ENCODE measurements at regions not wholly inside any gene's neighbourhood (a gene's known extent, or its start where the extent isn't known, plus 50 kb on each side); places are given as distances from the start of the nearest gene placed in this dataset.

GRCh38 chr13:105709181-105709580 is 826.3 kb downstream of the EFNB2 start:
- no peak for TF ChIP-seq CTCF (IDR thresholded peaks at IDR 0.05; ENCODE audit: partially characterized antibody, unreplicated experiment)
- no peaks in the 10 kb centered on the region for H3K27me3 Mint-ChIP-seq (ENCODE audit: unreplicated experiment)

GRCh38 chr13:105703843-105704242 is 831.6 kb downstream of the EFNB2 start:
- H3K27me3 Mint-ChIP-seq (ENCODE audit: unreplicated experiment) = no peaks in the 10 kb centered on the region
- no peak for TF ChIP-seq CTCF (IDR thresholded peaks at IDR 0.05; ENCODE audit: partially characterized antibody, unreplicated experiment)
- no peak for DNase-seq
- no peaks in the 10 kb centered on the region for H3K36me3 Mint-ChIP-seq (ENCODE audit: unreplicated experiment)
- H3K27ac Mint-ChIP-seq (ENCODE audit: unreplicated experiment) = no peak overlapping the region
- no peaks in the 10 kb centered on the region for H3K9me3 Mint-ChIP-seq (ENCODE audit: unreplicated experiment)
- H3K4me1 Mint-ChIP-seq (ENCODE audit: low read depth, unreplicated experiment) = no peaks in the 10 kb centered on the region
- no peak overlapping the region for H3K4me3 Mint-ChIP-seq (ENCODE audit: unreplicated experiment)

More at GRCh38 chr13:105709181-105709580, 826.3 kb downstream of the EFNB2 start:
- Mint-ChIP-seq H3K4me3 (ENCODE audit: unreplicated experiment) (no peak overlapping the region), H3K9me3 (ENCODE audit: unreplicated experiment) (no peaks in the 10 kb centered on the region), H3K36me3 (ENCODE audit: unreplicated experiment) (no peaks in the 10 kb centered on the region), H3K27ac (ENCODE audit: unreplicated experiment) (no peak overlapping the region), H3K4me1 (ENCODE audit: low read depth, unreplicated experiment) (no peaks in the 10 kb centered on the region)
- DNase-seq = no peak

- no peaks in the 10 kb centered on the region for H3K4me1 Mint-ChIP-seq (ENCODE audit: low read depth, unreplicated experiment)
- no peaks in the 10 kb centered on the region for H3K36me3 Mint-ChIP-seq (ENCODE audit: unreplicated experiment)
- TF ChIP-seq CTCF (IDR thresholded peaks at IDR 0.05; ENCODE audit: partially characterized antibody, unreplicated experiment) = no peak
- no peak for DNase-seq
- H3K27me3 Mint-ChIP-seq (ENCODE audit: unreplicated experiment) = no peaks in the 10 kb centered on the region
- H3K27ac Mint-ChIP-seq (ENCODE audit: unreplicated experiment) = no peak overlapping the region
- H3K4me3 Mint-ChIP-seq (ENCODE audit: unreplicated experiment) = no peak overlapping the region
- no peaks in the 10 kb centered on the region for H3K9me3 Mint-ChIP-seq (ENCODE audit: unreplicated experiment)
Observed at GRCh38 chr13:105702441-105702840, 833.0 kb downstream of the EFNB2 start.

- Mint-ChIP-seq H3K4me1 (ENCODE audit: low read depth, unreplicated experiment) (no peaks in the 10 kb centered on the region), H3K36me3 (ENCODE audit: unreplicated experiment) (peaks cover 5% of the 10 kb centered on the region), H3K27ac (ENCODE audit: unreplicated experiment) (no peak overlapping the region), H3K9me3 (ENCODE audit: unreplicated experiment) (no peaks in the 10 kb centered on the region), H3K27me3 (ENCODE audit: unreplicated experiment) (peaks cover 2% of the 10 kb centered on the region), H3K4me3 (ENCODE audit: unreplicated experiment) (no peak overlapping the region)
- no peak for DNase-seq
- TF ChIP-seq CTCF (IDR thresholded peaks at IDR 0.05; ENCODE audit: partially characterized antibody, unreplicated experiment) = no peak
Observed at GRCh38 chr13:105692769-105693168, 842.7 kb downstream of the EFNB2 start.

GRCh38 chr13:105684216-105684615 is 851.2 kb downstream of the EFNB2 start:
- no peaks in the 10 kb centered on the region for H3K27me3 Mint-ChIP-seq (ENCODE audit: unreplicated experiment)

More at GRCh38 chr13:105684216-105684615, 851.2 kb downstream of the EFNB2 start:
- DNase-seq = no peak
- Mint-ChIP-seq H3K4me3 (ENCODE audit: unreplicated experiment) (no peak overlapping the region), H3K27ac (ENCODE audit: unreplicated experiment) (no peak overlapping the region), H3K4me1 (ENCODE audit: low read depth, unreplicated experiment) (peaks cover 3% of the 10 kb centered on the region), H3K9me3 (ENCODE audit: unreplicated experiment) (no peaks in the 10 kb centered on the region), H3K36me3 (ENCODE audit: unreplicated experiment) (no peaks in the 10 kb centered on the region)
- no peak for TF ChIP-seq CTCF (IDR thresholded peaks at IDR 0.05; ENCODE audit: partially characterized antibody, unreplicated experiment)
